ENCODE measurements at regions not wholly inside any gene's neighbourhood (a gene's known extent, or its start where the extent isn't known, plus 50 kb on each side); places are given as distances from the start of the nearest gene placed in this dataset.

- no peak overlapping the region for H3K27ac Mint-ChIP-seq
- Histone ChIP-seq H3K27ac (ENCODE audit: low read length) (no peak overlapping the region), H3K4me1 (ENCODE audit: control insufficient read depth in 1 of 2, extremely low read depth in 1 of 2, insufficient read depth in 2 of 2, low read length in 2 of 2) (no peaks in the 10 kb centered on the region), H3K9me3 (no peaks in the 10 kb centered on the region), H3K4me3 (ENCODE audit: control insufficient read depth in 1 of 2, extremely low read depth in 1 of 2, low read length in 1 of 2) (no peak overlapping the region), H3K36me3 (ENCODE audit: control insufficient read depth in 2 of 2, extremely low read depth in 1 of 2, insufficient read depth in 1 of 2, low read length in 1 of 2) (no peaks in the 10 kb centered on the region), H3K27me3 (replicated peaks in 1 of 2; ENCODE audit: control insufficient read depth in 2 of 2, extremely low read depth in 1 of 2, insufficient read depth in 2 of 2, low read length in 1 of 2) (no peaks in the 10 kb centered on the region)
- H3K27me3 Mint-ChIP-seq, result peaks cover 3 to 12% of the 10 kb centered on the region in 2 donors
- WGBS (ENCODE audit: insufficient coverage), result no CpG with 5 or more reads among the region's 1 CpG
- no peaks in the 10 kb centered on the region for H3K36me3 Mint-ChIP-seq
- H3K4me1 Mint-ChIP-seq, result no peaks in the 10 kb centered on the region
- DNase-seq (no peak), ATAC-seq (replicated peaks in 1 of 4) (no peak)
- no peak overlapping the region for H3K4me3 Mint-ChIP-seq
- ChIA-PET CTCF (no interaction called here), POLR2A (no interaction called here)
- H3K9me3 Mint-ChIP-seq, result no peaks in the 10 kb centered on the region
Observed at GRCh38 chr5:58087123-58087522, 372.8 kb downstream of the PLK2 start.

- WGBS (ENCODE audit: insufficient coverage), result no CpG with 5 or more reads among the region's 4 CpGs
- ATAC-seq (replicated peaks in 1 of 4) (no peak), DNase-seq (no peak)
- Histone ChIP-seq H3K36me3 (ENCODE audit: control insufficient read depth in 2 of 2, extremely low read depth in 1 of 2, insufficient read depth in 1 of 2, low read length in 1 of 2) (no peaks in the 10 kb centered on the region), H3K27me3 (replicated peaks in 1 of 2; ENCODE audit: control insufficient read depth in 2 of 2, extremely low read depth in 1 of 2, insufficient read depth in 2 of 2, low read length in 1 of 2) (no peaks in the 10 kb centered on the region), H3K27ac (ENCODE audit: low read length) (no peak overlapping the region), H3K4me3 (ENCODE audit: control insufficient read depth in 1 of 2, extremely low read depth in 1 of 2, low read length in 1 of 2) (no peak overlapping the region), H3K9me3 (no peaks in the 10 kb centered on the region), H3K4me1 (ENCODE audit: control insufficient read depth in 1 of 2, extremely low read depth in 1 of 2, insufficient read depth in 2 of 2, low read length in 2 of 2) (no peaks in the 10 kb centered on the region)
- Mint-ChIP-seq H3K9me3 (no peaks in the 10 kb centered on the region), H3K27ac (no peak overlapping the region), H3K4me3 (no peak overlapping the region), H3K27me3 (peaks cover 4 to 13% of the 10 kb centered on the region in 2 donors), H3K4me1 (no peaks in the 10 kb centered on the region), H3K36me3 (no peaks in the 10 kb centered on the region)
- ChIA-PET POLR2A (no interaction called here), CTCF (no interaction called here)
Observed at GRCh38 chr5:58085800-58086199, 374.1 kb downstream of the PLK2 start.

- Mint-ChIP-seq H3K36me3 (no peaks in the 10 kb centered on the region), H3K4me1 (no peaks in the 10 kb centered on the region), H3K27me3 (peaks cover 4 to 13% of the 10 kb centered on the region in 2 donors), H3K9me3 (no peaks in the 10 kb centered on the region), H3K4me3 (no peak overlapping the region), H3K27ac (no peak overlapping the region)
- POLR2A ChIA-PET, result no interaction called here
- Histone ChIP-seq H3K9me3 (no peaks in the 10 kb centered on the region), H3K4me1 (ENCODE audit: control insufficient read depth in 1 of 2, extremely low read depth in 1 of 2, insufficient read depth in 2 of 2, low read length in 2 of 2) (no peaks in the 10 kb centered on the region), H3K27ac (ENCODE audit: low read length) (no peak overlapping the region), H3K27me3 (replicated peaks in 1 of 2; ENCODE audit: control insufficient read depth in 2 of 2, extremely low read depth in 1 of 2, insufficient read depth in 2 of 2, low read length in 1 of 2) (no peaks in the 10 kb centered on the region), H3K36me3 (ENCODE audit: control insufficient read depth in 2 of 2, extremely low read depth in 1 of 2, insufficient read depth in 1 of 2, low read length in 1 of 2) (no peaks in the 10 kb centered on the region), H3K4me3 (ENCODE audit: control insufficient read depth in 1 of 2, extremely low read depth in 1 of 2, low read length in 1 of 2) (no peak overlapping the region)
- no CpG with 5 or more reads among the region's 3 CpGs for WGBS (ENCODE audit: insufficient coverage)
- ATAC-seq (replicated peaks in 1 of 4) (no peak), DNase-seq (no peak)
- CTCF ChIA-PET, result no interaction called here
Observed at GRCh38 chr5:58081435-58081834, 378.5 kb downstream of the PLK2 start.

GRCh38 chr5:58080573-58080972, 379.3 kb downstream of the PLK2 start:
- no CpG with 5 or more reads among the region's 1 CpG for WGBS (ENCODE audit: insufficient coverage)
- no peak for DNase-seq
- Mint-ChIP-seq H3K4me1 (no peaks in the 10 kb centered on the region), H3K9me3 (no peaks in the 10 kb centered on the region), H3K4me3 (no peak overlapping the region), H3K27ac (no peak overlapping the region), H3K27me3 (peaks cover 4 to 7% of the 10 kb centered on the region in 2 donors), H3K36me3 (no peaks in the 10 kb centered on the region)
- ChIA-PET CTCF (no interaction called here), POLR2A (no interaction called here)
- no peaks in the 10 kb centered on the region for H3K36me3 ChIP-seq (ENCODE audit: control insufficient read depth in 2 of 2, extremely low read depth in 1 of 2, insufficient read depth in 1 of 2, low read length in 1 of 2)
- no peak for ATAC-seq (replicated peaks in 1 of 4)
- no peaks in the 10 kb centered on the region for H3K4me1 ChIP-seq (ENCODE audit: control insufficient read depth in 1 of 2, extremely low read depth in 1 of 2, insufficient read depth in 2 of 2, low read length in 2 of 2)
- H3K27me3 ChIP-seq (replicated peaks in 1 of 2; ENCODE audit: control insufficient read depth in 2 of 2, extremely low read depth in 1 of 2, insufficient read depth in 2 of 2, low read length in 1 of 2), result no peaks in the 10 kb centered on the region
- no peak overlapping the region for H3K27ac ChIP-seq (ENCODE audit: low read length)
- H3K4me3 ChIP-seq (ENCODE audit: control insufficient read depth in 1 of 2, extremely low read depth in 1 of 2, low read length in 1 of 2), result no peak overlapping the region
- H3K9me3 ChIP-seq, result no peaks in the 10 kb centered on the region

GRCh38 chr5:58077966-58078365, 381.9 kb downstream of the PLK2 start:
- H3K4me3 Mint-ChIP-seq, result no peak overlapping the region
- WGBS (ENCODE audit: insufficient coverage), result no CpG with 5 or more reads among the region's 2 CpGs
- CTCF ChIA-PET, result no interaction called here
- no peaks in the 10 kb centered on the region for H3K9me3 ChIP-seq
- H3K4me3 ChIP-seq (ENCODE audit: control insufficient read depth in 1 of 2, extremely low read depth in 1 of 2, low read length in 1 of 2), result no peak overlapping the region
- H3K27ac ChIP-seq (ENCODE audit: low read length), result no peak overlapping the region
- peaks cover 4 to 7% of the 10 kb centered on the region in 2 donors for H3K27me3 Mint-ChIP-seq
- no peak for DNase-seq
- no peaks in the 10 kb centered on the region for H3K36me3 ChIP-seq (ENCODE audit: control insufficient read depth in 2 of 2, extremely low read depth in 1 of 2, insufficient read depth in 1 of 2, low read length in 1 of 2)
- no peak overlapping the region for H3K27ac Mint-ChIP-seq
- ATAC-seq (replicated peaks in 1 of 4), result no peak
- H3K9me3 Mint-ChIP-seq, result no peaks in the 10 kb centered on the region
- POLR2A ChIA-PET, result interaction anchor here in 1 of 2 donors (0.6 kb wide), 1 partner anchor 739 kb away, joined by 8 read pairs; no protein-coding TSS in a partner anchor
- H3K4me1 Mint-ChIP-seq, result no peaks in the 10 kb centered on the region
- H3K27me3 ChIP-seq (replicated peaks in 1 of 2; ENCODE audit: control insufficient read depth in 2 of 2, extremely low read depth in 1 of 2, insufficient read depth in 2 of 2, low read length in 1 of 2), result no peaks in the 10 kb centered on the region
- H3K4me1 ChIP-seq (ENCODE audit: control insufficient read depth in 1 of 2, extremely low read depth in 1 of 2, insufficient read depth in 2 of 2, low read length in 2 of 2), result no peaks in the 10 kb centered on the region
- no peaks in the 10 kb centered on the region for H3K36me3 Mint-ChIP-seq

GRCh38 chr5:58077416-58077815, 382.5 kb downstream of the PLK2 start:
- peaks cover 4% of the 10 kb centered on the region in 2 donors for H3K27me3 Mint-ChIP-seq
- H3K27me3 ChIP-seq (replicated peaks in 1 of 2; ENCODE audit: control insufficient read depth in 2 of 2, extremely low read depth in 1 of 2, insufficient read depth in 2 of 2, low read length in 1 of 2), result no peaks in the 10 kb centered on the region
- H3K4me3 Mint-ChIP-seq, result no peak overlapping the region
- no peaks in the 10 kb centered on the region for H3K4me1 ChIP-seq (ENCODE audit: control insufficient read depth in 1 of 2, extremely low read depth in 1 of 2, insufficient read depth in 2 of 2, low read length in 2 of 2)
- ChIA-PET CTCF (no interaction called here), POLR2A (no interaction called here)
- H3K9me3 Mint-ChIP-seq, result no peaks in the 10 kb centered on the region
- H3K27ac ChIP-seq (ENCODE audit: low read length), result no peak overlapping the region
- H3K9me3 ChIP-seq, result no peaks in the 10 kb centered on the region
- no peak overlapping the region for H3K27ac Mint-ChIP-seq
- peaks cover 0 to 3% (median 0%) of the 10 kb centered on the region in 3 donors for H3K4me1 Mint-ChIP-seq
- H3K36me3 ChIP-seq (ENCODE audit: control insufficient read depth in 2 of 2, extremely low read depth in 1 of 2, insufficient read depth in 1 of 2, low read length in 1 of 2), result no peaks in the 10 kb centered on the region
- H3K4me3 ChIP-seq (ENCODE audit: control insufficient read depth in 1 of 2, extremely low read depth in 1 of 2, low read length in 1 of 2), result no peak overlapping the region
- no peak for DNase-seq
- H3K36me3 Mint-ChIP-seq, result no peaks in the 10 kb centered on the region
- WGBS (ENCODE audit: insufficient coverage), result no CpG with 5 or more reads among the region's 3 CpGs
- ATAC-seq (replicated peaks in 1 of 4), result no peak

GRCh38 chr5:58076483-58077257, 383.2 kb downstream of the PLK2 start:
- no peaks in the 10 kb centered on the region for H3K27me3 ChIP-seq (replicated peaks in 1 of 2; ENCODE audit: control insufficient read depth in 2 of 2, extremely low read depth in 1 of 2, insufficient read depth in 2 of 2, low read length in 1 of 2)
- no peaks in the 10 kb centered on the region for H3K9me3 ChIP-seq
- WGBS (ENCODE audit: insufficient coverage), result 88% methylated on average over 3 of the region's 7 CpGs
- no peak overlapping the region for H3K27ac Mint-ChIP-seq
- ChIA-PET CTCF (no interaction called here), POLR2A (no interaction called here)
- H3K4me3 Mint-ChIP-seq, result no peak overlapping the region
- H3K36me3 ChIP-seq (ENCODE audit: control insufficient read depth in 2 of 2, extremely low read depth in 1 of 2, insufficient read depth in 1 of 2, low read length in 1 of 2), result no peaks in the 10 kb centered on the region
- H3K36me3 Mint-ChIP-seq, result no peaks in the 10 kb centered on the region
- no peaks in the 10 kb centered on the region for H3K27me3 Mint-ChIP-seq
- no peaks in the 10 kb centered on the region for H3K9me3 Mint-ChIP-seq
- no peak for DNase-seq
- ATAC-seq (replicated peaks in 1 of 4), result no peak
- H3K4me3 ChIP-seq (ENCODE audit: control insufficient read depth in 1 of 2, extremely low read depth in 1 of 2, low read length in 1 of 2), result no peak overlapping the region
- H3K4me1 ChIP-seq (ENCODE audit: control insufficient read depth in 1 of 2, extremely low read depth in 1 of 2, insufficient read depth in 2 of 2, low read length in 2 of 2), result no peaks in the 10 kb centered on the region
- H3K27ac ChIP-seq (ENCODE audit: low read length), result no peak overlapping the region
- H3K4me1 Mint-ChIP-seq, result peaks cover 0 to 5% (median 0%) of the 10 kb centered on the region in 3 donors
